SH-SY5Y (cell line): ENCODE measurements at regions not wholly inside any gene's neighbourhood (a gene's known extent, or its start where the extent isn't known, plus 50 kb on each side); places are given as distances from the start of the nearest gene placed in this dataset.

Source experiments
- GATA2 ChIP-seq: IDR thresholded peaks from 2 replicates; pipeline ENCODE4 v1.6.1; 2011; ENCODE audit warnings: mild to moderate bottlenecking, low read depth, low read length
- GATA3 ChIP-seq: IDR thresholded peaks from 2 replicates; pipeline ENCODE4 v1.6.1; 2011; ENCODE audit warnings: low read depth, mild to moderate bottlenecking, low read length, moderate library complexity

GRCh38 chr1:98364544-98364943, 297.0 kb upstream of the SNX7 start:
- TF ChIP-seq GATA3 (no peak), GATA2 (no peak)
